Mucosa of descending colon (tissue), 3 donors: ENCODE measurements at regions not wholly inside any gene's neighbourhood (a gene's known extent, or its start where the extent isn't known, plus 50 kb on each side); places are given as distances from the start of the nearest gene placed in this dataset.

Experiments
- ATAC-seq: fragments of 200-7000 bp; cut with Tn5 transposase; one replicate; pipeline ENCODE4 v1.9.1; 2020; ENCODE audit warnings: mild to moderate bottlenecking, moderate library complexity
- DNase-seq, 3 donors: peaks; one replicate each; pipeline ENCODE4 v3.0.0-alpha.2; 2020
- H3K36me3 ChIP-seq: fragments of 200-600 bp; one replicate; pipeline ENCODE4 v1.8.0; 2021; ENCODE audit warnings: low read depth, mild to moderate bottlenecking
- H3K4me1 ChIP-seq: fragments of 200-600 bp; one replicate; pipeline ENCODE4 v1.8.0; 2021; ENCODE audit warnings: low read depth, mild to moderate bottlenecking
- H3K4me3 ChIP-seq: fragments of 200-600 bp; one replicate; pipeline ENCODE4 v1.8.0; 2021; ENCODE audit warnings: mild to moderate bottlenecking
- H3K9me3 ChIP-seq: fragments of 200-600 bp; one replicate; pipeline ENCODE4 v1.8.0; 2021; ENCODE audit warnings: mild to moderate bottlenecking
- CTCF ChIP-seq: fragments of 200-600 bp; IDR thresholded peaks from one replicate; pipeline ENCODE4 v1.8.0; 2022; ENCODE audit warnings: antibody characterized with exemption, mild to moderate bottlenecking
- intact Hi-C, 2 donors: fragments of 100-400 bp; cut with DNase I in 1 of 2; cut with micrococcal nuclease in 1 of 2; formaldehyde crosslinking; loops; one replicate each; pipeline versions ENCODE4 v1.11.0 to v1.11.1; 2022; cut with DNase I, micrococcal nuclease
- donor health status: DM: no; HTN: no; CAD: no; lungs with moderate emphysema.
- donor health status: DM: no; HTN: no; CAD: no.
- donor health status: DM: no; HTN: yes; CAD: no.

GRCh38 chr14:54189748-54190354 lies 207.0 kb upstream of the CDKN3 start:
- Histone ChIP-seq H3K36me3 (no peaks in the 10 kb centered on the region), H3K9me3 (no peaks in the 10 kb centered on the region), H3K4me3 (no peak overlapping the region), H3K4me1 (no peaks in the 10 kb centered on the region)
- ATAC-seq = no peak
- intact Hi-C loops = no loop called here
- TF ChIP-seq CTCF = no peak
- no peak for DNase-seq

- DNase-seq = no peak
- TF ChIP-seq CTCF = no peak
- Histone ChIP-seq H3K4me3 (no peak overlapping the region), H3K9me3 (no peaks in the 10 kb centered on the region), H3K4me1 (no peaks in the 10 kb centered on the region), H3K36me3 (no peaks in the 10 kb centered on the region)
- no peak for ATAC-seq
- intact Hi-C loops = no loop called here
Measured at GRCh38 chr14:54191846-54192245, 205.0 kb upstream of the CDKN3 start.

GRCh38 chr14:54192610-54193009 lies 204.2 kb upstream of the CDKN3 start:
- TF ChIP-seq CTCF = no peak
- no peak for DNase-seq
- intact Hi-C loops = no loop called here
- no peak overlapping the region for H3K4me3 ChIP-seq
- H3K36me3 ChIP-seq = no peaks in the 10 kb centered on the region
- no peak for ATAC-seq
- no peaks in the 10 kb centered on the region for H3K9me3 ChIP-seq
- no peaks in the 10 kb centered on the region for H3K4me1 ChIP-seq

- Histone ChIP-seq H3K4me1 (no peaks in the 10 kb centered on the region), H3K36me3 (no peaks in the 10 kb centered on the region), H3K4me3 (no peak overlapping the region), H3K9me3 (peaks cover 4% of the 10 kb centered on the region)
- TF ChIP-seq CTCF = no peak
- DNase-seq (no peak), ATAC-seq (no peak)
- intact Hi-C loops = no loop called here
Measured at GRCh38 chr14:54193871-54194270, 202.9 kb upstream of the CDKN3 start.

GRCh38 chr14:54194501-54194900 lies 202.3 kb upstream of the CDKN3 start:
- no peaks in the 10 kb centered on the region for H3K36me3 ChIP-seq
- H3K9me3 ChIP-seq = peaks cover 4% of the 10 kb centered on the region
- ATAC-seq = no peak
- no peak overlapping the region for H3K4me3 ChIP-seq
- intact Hi-C loops = no loop called here
- no peak for TF ChIP-seq CTCF
- no peaks in the 10 kb centered on the region for H3K4me1 ChIP-seq
- DNase-seq = no peak

GRCh38 chr14:54197369-54197768 lies 199.4 kb upstream of the CDKN3 start:
- DNase-seq = no peak
- no peaks in the 10 kb centered on the region for H3K4me1 ChIP-seq
- H3K36me3 ChIP-seq = no peaks in the 10 kb centered on the region
- no peak for TF ChIP-seq CTCF
- peaks cover 7% of the 10 kb centered on the region for H3K9me3 ChIP-seq
- no peak overlapping the region for H3K4me3 ChIP-seq
- no peak for ATAC-seq
- intact Hi-C loops = no loop called here
